H1 (cell line): ENCODE measurements at regions not wholly inside any gene's neighbourhood (a gene's known extent, or its start where the extent isn't known, plus 50 kb on each side); places are given as distances from the start of the nearest gene placed in this dataset.

Source experiments
- CTCF ChIA-PET: fragments of 300-600 bp; sonication (Branson Sonifier 250); formaldehyde crosslinking; loops from one replicate; lab custom pipeline; 2021; ENCODE audit not compliant: partially characterized antibody; lab: Charles Lee
- POLR2A ChIA-PET: fragments of 300-600 bp; sonication (Branson Sonifier 250); formaldehyde crosslinking; loops from one replicate; lab custom pipeline; 2021; ENCODE audit warnings: inconsistent platforms; ENCODE audit not compliant: partially characterized antibody; lab: Charles Lee
- DNase-seq, 2 experiments: peaks; one replicate each; pipeline versions ENCODE4 v3.0.0 to v3.0.0-alpha.2; 2010 to 2022; ENCODE audit warnings: low spot score in 2 of 2, low read depth in 1 of 2, mixed read lengths in 1 of 2
- FAIRE-seq: peaks from 2 replicates; lab custom pipeline; 2011; peaks lifted over from hg19 to GRCh38; lab: Jason Lieb, UNC
- H2AFZ ChIP-seq: 2 replicates; pipeline ENCODE4 v1.8.1; 2012; ENCODE audit warnings: low read length, inconsistent platforms
- H2AK5ac ChIP-seq: 2 replicates; pipeline ENCODE4 v1.6.1; 2013; ENCODE audit warnings: low read depth, low read length
- H2BK120ac ChIP-seq: replicated peaks from 2 replicates; pipeline ENCODE3; 2013; ENCODE audit warnings: low read depth, low read length, inconsistent platforms
- H2BK12ac ChIP-seq: 2 replicates; pipeline ENCODE4 v1.6.1; 2013; ENCODE audit warnings: low read depth, low read length
- H2BK15ac ChIP-seq: 2 replicates; pipeline ENCODE4 v1.6.1; 2013; ENCODE audit warnings: low read length
- H2BK20ac ChIP-seq: 2 replicates; pipeline ENCODE4 v1.6.1; 2013; ENCODE audit warnings: low read length
- H2BK5ac ChIP-seq: 2 replicates; pipeline ENCODE4 v1.6.1; 2013; ENCODE audit warnings: low read depth, low read length
- H3K14ac ChIP-seq: 2 replicates; pipeline ENCODE4 v1.6.1; 2013; ENCODE audit warnings: inconsistent platforms; ENCODE audit not compliant: insufficient read length
- H3K18ac ChIP-seq: 2 replicates; pipeline ENCODE4 v1.6.1; 2013; ENCODE audit warnings: low read length; ENCODE audit errors: extremely low read depth
- H3K23ac ChIP-seq: 2 replicates; pipeline ENCODE4 v1.6.1; 2013; ENCODE audit warnings: inconsistent platforms; ENCODE audit not compliant: insufficient read length
- H3K23me2 ChIP-seq: 2 replicates; pipeline ENCODE4 v1.6.1; 2013; ENCODE audit warnings: low read depth, low read length
- H3K27ac ChIP-seq: 2 replicates; pipeline ENCODE4 v1.6.1; 2011; ENCODE audit warnings: low read depth, low read length, inconsistent platforms
- H3K27me3 ChIP-seq, 4 experiments: replicated peaks in 1 of 4; 1 replicate in 1 of 4; 2 replicates in 3 of 4; pipeline versions ENCODE4 v1.6.1 to v1.8.1; 2011 to 2013; ENCODE audit warnings: low read length in 3 of 4, mild to moderate bottlenecking in 3 of 4, inconsistent platforms in 2 of 4, mixed read lengths in 2 of 4, moderate library complexity in 1 of 4; ENCODE audit not compliant: control insufficient read depth in 3 of 4, insufficient read depth in 3 of 4; ENCODE audit errors: extremely low read depth in 1 of 4
- H3K36me3 ChIP-seq, 4 experiments: 2 replicates each; pipeline versions ENCODE4 v1.6.1 to v1.8.1; 2011 to 2013; ENCODE audit warnings: mild to moderate bottlenecking in 4 of 4, low read length in 3 of 4, moderate library complexity in 2 of 4, control low read depth in 1 of 4, inconsistent platforms in 1 of 4; ENCODE audit not compliant: insufficient read depth in 4 of 4, control insufficient read depth in 2 of 4
- H3K4ac ChIP-seq: replicated peaks from 2 replicates; pipeline ENCODE3; 2013; ENCODE audit warnings: low read length, low read depth, mixed read lengths, inconsistent platforms; ENCODE audit not compliant: insufficient read length
- H3K4me1 ChIP-seq, 4 experiments: replicated peaks in 1 of 4; 1 replicate in 1 of 4; 2 replicates in 3 of 4; pipeline versions ENCODE4 v1.6.1 to v1.8.1; 2011 to 2013; ENCODE audit warnings: low read length in 3 of 4, inconsistent platforms in 2 of 4, mixed read lengths in 1 of 4; ENCODE audit not compliant: insufficient read depth in 4 of 4, control insufficient read depth in 3 of 4
- H3K4me2 ChIP-seq, 2 experiments: 2 replicates each; pipeline versions ENCODE4 v1.6.1 to v1.8.1; 2011 to 2013; ENCODE audit warnings: low read depth in 2 of 2, low read length in 2 of 2, control low read depth in 1 of 2, inconsistent platforms in 1 of 2, mild to moderate bottlenecking in 1 of 2; ENCODE audit not compliant: insufficient read depth in 1 of 2
- H3K4me3 ChIP-seq, 4 experiments: fragments of 200-600, 300-600 bp in 1 of 4; sonication (generic), shearing (Covaris generic), sonication (Bioruptor Twin) in 1 of 4; 2 replicates each; pipeline versions ENCODE4 v1.5.1 to v1.8.1; 2011 to 2016; ENCODE audit warnings: low read length in 4 of 4, low read depth in 3 of 4, control low read depth in 2 of 4, inconsistent platforms in 2 of 4, mild to moderate bottlenecking in 2 of 4, mixed read lengths in 1 of 4, moderate library complexity in 1 of 4; ENCODE audit not compliant: insufficient read depth in 2 of 4; ENCODE audit errors: extremely low read depth in 1 of 4
- H3K56ac ChIP-seq: replicated peaks from 2 replicates; pipeline ENCODE3; 2013; ENCODE audit warnings: low read depth, mild to moderate bottlenecking, mixed read lengths, low read length, inconsistent platforms; ENCODE audit not compliant: insufficient read length
- H3K79me1 ChIP-seq: 2 replicates; pipeline ENCODE4 v1.6.1; 2013; ENCODE audit warnings: low read depth, low read length, control low read depth
- H3K79me2 ChIP-seq, 2 experiments: 2 replicates each; pipeline versions ENCODE4 v1.6.1 to v1.8.1; 2012 to 2013; ENCODE audit warnings: low read length in 2 of 2, mild to moderate bottlenecking in 2 of 2, inconsistent platforms in 1 of 2; ENCODE audit not compliant: insufficient read depth in 2 of 2, control insufficient read depth in 1 of 2
- H3K9ac ChIP-seq, 4 experiments: replicated peaks in 1 of 4; 1 replicate in 1 of 4; 2 replicates in 3 of 4; pipeline versions ENCODE4 v1.6.1 to v1.8.1; 2011 to 2013; ENCODE audit warnings: low read depth in 3 of 4, low read length in 3 of 4, control low read depth in 2 of 4, mild to moderate bottlenecking in 2 of 4, moderate library complexity in 2 of 4, inconsistent platforms in 1 of 4; ENCODE audit errors: extremely low read depth in 1 of 4
- H3K9me3 ChIP-seq, 2 experiments: 2 replicates each; pipeline versions ENCODE4 v1.6.1 to v1.8.1; 2012 to 2013; ENCODE audit warnings: mild to moderate bottlenecking in 2 of 2, moderate library complexity in 2 of 2, control low read depth in 1 of 2, inconsistent platforms in 1 of 2, low read depth in 1 of 2, low read length in 1 of 2, mixed read lengths in 1 of 2; ENCODE audit not compliant: insufficient read depth in 2 of 2
- H4K20me1 ChIP-seq, 2 experiments: replicated peaks in 1 of 2; 2 replicates each; pipeline versions ENCODE3 to v1.8.1; 2011 to 2013; ENCODE audit warnings: inconsistent platforms in 2 of 2, low read length in 2 of 2, mild to moderate bottlenecking in 1 of 2; ENCODE audit not compliant: insufficient read depth in 2 of 2, control insufficient read depth in 1 of 2
- H4K5ac ChIP-seq: 2 replicates; pipeline ENCODE4 v1.6.1; 2013; ENCODE audit warnings: low read length, low read depth, mixed read lengths, inconsistent platforms; ENCODE audit not compliant: insufficient read length
- H4K8ac ChIP-seq: 2 replicates; pipeline ENCODE4 v1.8.0; 2013; ENCODE audit warnings: mild to moderate bottlenecking, moderate library complexity, low read length, inconsistent platforms; ENCODE audit not compliant: insufficient read depth; ENCODE audit errors: extremely low read depth
- H4K91ac ChIP-seq: replicated peaks from 2 replicates; pipeline ENCODE3; 2013; ENCODE audit warnings: low read length, mixed read lengths, inconsistent platforms; ENCODE audit not compliant: insufficient read length
- GTF2F1 ChIP-seq: IDR thresholded peaks from 2 replicates; pipeline ENCODE4 v1.6.1; 2012; ENCODE audit warnings: low read depth, low read length, improper control_type of control experiment, borderline replicate concordance
- KDM1A ChIP-seq: fragments of 200-600, 300-600 bp; sonication (generic); IDR thresholded peaks from 2 replicates; pipeline ENCODE4 v1.7.1; 2016; ENCODE audit warnings: mild to moderate bottlenecking, low read length, borderline replicate concordance
- SP1 ChIP-seq: IDR thresholded peaks from 2 replicates; pipeline ENCODE4 v1.6.1; 2011; ENCODE audit warnings: low read depth, low read length
- TCF12 ChIP-seq: IDR thresholded peaks from 2 replicates; pipeline ENCODE4 v1.6.1; 2011; ENCODE audit warnings: low read depth, mild to moderate bottlenecking, low read length
- TEAD4 ChIP-seq: IDR thresholded peaks from 2 replicates; pipeline ENCODE4 v1.6.1; 2012; ENCODE audit warnings: low read depth, low read length, inconsistent platforms, mixed read lengths
- WGBS, 2 experiments: shearing (Covaris generic) in 1 of 2; methylation state at CpG; one replicate each; pipeline versions ENCODE4 v1.1.6 to v1.1.7; 2013 to 2015; ENCODE audit warnings: low lambda C conversion rate in 2 of 2, mixed read lengths in 2 of 2, inconsistent platforms in 1 of 2, low coverage in 1 of 2, missing lambda C conversion rate in 1 of 2; ENCODE audit not compliant: insufficient replicate concordance in 2 of 2, insufficient coverage in 1 of 2, insufficient read length in 1 of 2; ENCODE audit errors: extremely low coverage in 1 of 2, missing lambda C conversion rate in 1 of 2; 5-methylcytosine and 5-hydroxymethylcytosine counted together

GRCh38 chr11:45056529-45056928 is 89.9 kb upstream of the PRDM11 start:
- Histone ChIP-seq H3K27ac (0 out of 2 replicates have a peak overlapping the region, but pooled peaks have one; percentile 39), H3K4ac (no peak overlapping the region), H3K56ac (no peak overlapping the region), H3K9ac (no peak overlapping the region), H3K4me3 (no peak overlapping the region), H2BK20ac (peak overlapping the region; percentile 44; the same call in 1 of the 2 replicates), H2AK5ac (peak overlapping the region; percentile 82; the same call in 1 of the 2 replicates), H2BK12ac (peak overlapping the region; percentile 69; the same call in 1 of the 2 replicates), H2BK120ac (peak overlapping the region; percentile 3), H3K36me3 (no peaks in the 10 kb centered on the region), H3K23ac (no peak overlapping the region), H3K9me3 (no peaks in the 10 kb centered on the region), H3K4me2 (peak overlapping the region; percentile 19 to 38; a peak in 2 of 4 replicates), H2AFZ (no peak overlapping the region), H3K23me2 (no peaks in the 10 kb centered on the region), H3K79me1 (no peaks in the 10 kb centered on the region), H2BK15ac (no peak overlapping the region), H4K5ac (no peak overlapping the region), H4K20me1 (no peaks in the 10 kb centered on the region), H4K8ac (no peak overlapping the region), H3K18ac (peak overlapping the region; percentile 42; the same call in 1 of the 2 replicates), H4K91ac (peak overlapping the region; percentile 49), H3K27me3 (no peaks in the 10 kb centered on the region), H3K79me2 (no peaks in the 10 kb centered on the region), H3K14ac (no peak overlapping the region), H2BK5ac (peak overlapping the region; percentile 81), H3K4me1 (peaks cover 2 to 12% (median 11%) of the 10 kb centered on the region in 4 experiments; a peak in 6 of 7 replicates)
- 22% methylated on average over 1 of the region's 1 CpG; no CpG with 5 or more reads in 1 of the 2 experiments for WGBS, 2 experiments
- POLR2A ChIA-PET = interaction anchor here (1.6 kb wide), 1 partner anchor 78 kb away, joined by 3 read pairs; no protein-coding TSS in a partner anchor
- FAIRE-seq (no peak), DNase-seq (peak; percentile 15 to 52)
- no peak for TF ChIP-seq GTF2F1
- 0 out of 2 replicates have a peak, but pooled peaks have one; percentile 68 for TF ChIP-seq TEAD4
- peak; percentile 63; the same call in 1 of the 2 replicates for TF ChIP-seq KDM1A
- TF ChIP-seq TCF12 = no peak
- 0 out of 2 replicates have a peak, but pooled peaks have one; percentile 40 for TF ChIP-seq SP1
- CTCF ChIA-PET = interaction anchor here (0.8 to 1.9 kb wide), 11 partner anchors 13 to 178 kb away, joined by 3 to 6 read pairs (median 4); no protein-coding TSS in a partner anchor
